HG03575 (cell line): ENCODE measurements at regions not wholly inside any gene's neighbourhood (a gene's known extent, or its start where the extent isn't known, plus 50 kb on each side); places are given as distances from the start of the nearest gene placed in this dataset.
"Not testable (repeated sequence)": the region's sequence is repeated elsewhere in the genome, so short reads cannot be mapped to it uniquely, and the experiment has no call there.

Experiments used
- ATAC-seq: cut with Tn5 transposase; IDR thresholded peaks from one replicate; pipeline ENCODE4 v1.9.1; 2021; ENCODE audit not compliant: unreplicated experiment, insufficient number of reproducible peaks, low FRiP score; ENCODE audit errors: extremely low read depth

- no peak for ATAC-seq
Measured at GRCh38 chr7:138297526-138297925, 162.5 kb upstream of the TRIM24 start.

- no peak for ATAC-seq
Measured at GRCh38 chr7:138299066-138299465, 161.0 kb upstream of the TRIM24 start.

- ATAC-seq = no peak
Measured at GRCh38 chr7:138303230-138304070, 156.6 kb upstream of the TRIM24 start.

- no peak for ATAC-seq
Measured at GRCh38 chr7:138304071-138304320, 156.1 kb upstream of the TRIM24 start.

- ATAC-seq = no peak
Measured at GRCh38 chr7:138307633-138308032, 152.4 kb upstream of the TRIM24 start.

- no peak for ATAC-seq
Measured at GRCh38 chr7:138308136-138308535, 151.9 kb upstream of the TRIM24 start.

- ATAC-seq = no peak
Measured at GRCh38 chr7:138309186-138309585, 150.9 kb upstream of the TRIM24 start.

GRCh38 chr7:138313829-138314178 lies 146.3 kb upstream of the TRIM24 start:
- no peak for ATAC-seq

GRCh38 chr7:138316421-138317043 lies 143.5 kb upstream of the TRIM24 start:
- ATAC-seq = peak; percentile 84

GRCh38 chr7:138317044-138317596 lies 142.9 kb upstream of the TRIM24 start:
- ATAC-seq = no peak

- ATAC-seq = no peak
Measured at GRCh38 chr7:138324941-138325340, 135.1 kb upstream of the TRIM24 start.

GRCh38 chr7:138325434-138325833 lies 134.6 kb upstream of the TRIM24 start:
- no peak for ATAC-seq

- ATAC-seq = no peak
Measured at GRCh38 chr7:138328215-138328614, 131.8 kb upstream of the TRIM24 start.

GRCh38 chr7:138332850-138333249 lies 127.2 kb upstream of the TRIM24 start:
- not testable (repeated sequence) for ATAC-seq

- no peak for ATAC-seq
Measured at GRCh38 chr7:138338361-138338760, 121.7 kb upstream of the TRIM24 start.

GRCh38 chr7:138339229-138339628 lies 120.8 kb upstream of the TRIM24 start:
- not testable (repeated sequence) for ATAC-seq

GRCh38 chr7:138342990-138343389 lies 117.1 kb upstream of the TRIM24 start:
- ATAC-seq = no peak

- no peak for ATAC-seq
Measured at GRCh38 chr7:138345567-138345966, 114.5 kb upstream of the TRIM24 start.

GRCh38 chr7:138346975-138347374 lies 113.1 kb upstream of the TRIM24 start:
- ATAC-seq = no peak

- ATAC-seq = no peak
Measured at GRCh38 chr7:138349841-138350700, 110.0 kb upstream of the TRIM24 start.
